T follicular helper cell (primary cell): ENCODE measurements at regions not wholly inside any gene's neighbourhood (a gene's known extent, or its start where the extent isn't known, plus 50 kb on each side); places are given as distances from the start of the nearest gene placed in this dataset.
"Not testable (repeated sequence)": the region's sequence is repeated elsewhere in the genome, so short reads cannot be mapped to it uniquely, and the experiment has no call there.

Experiments used
- DNase-seq: peaks from one replicate; pipeline ENCODE4 v3.0.0-alpha.2; 2020; ENCODE audit warnings: low read depth

GRCh38 chr3:150357923-150358607 is 50.0 kb upstream of the TSC22D2 start:
- DNase-seq, result no peak

- DNase-seq, result no peak
These were observed 51.0 kb upstream of the TSC22D2 start for GRCh38 chr3:150357140-150357539.

- DNase-seq, result no peak
These were observed 52.5 kb upstream of the TSC22D2 start for GRCh38 chr3:150355574-150355973.

- DNase-seq, result no peak
These were observed 55.2 kb upstream of the TSC22D2 start for GRCh38 chr3:150352931-150353330.

GRCh38 chr3:150351398-150351797 is 56.7 kb upstream of the TSC22D2 start:
- DNase-seq, result no peak

GRCh38 chr3:150349314-150350097 is 58.6 kb upstream of the TSC22D2 start:
- no peak for DNase-seq

GRCh38 chr3:150348500-150348899 is 59.6 kb upstream of the TSC22D2 start:
- DNase-seq, result no peak

- no peak for DNase-seq
These were observed 60.9 kb upstream of the TSC22D2 start for GRCh38 chr3:150346981-150347863.

- no peak for DNase-seq
These were observed 61.8 kb upstream of the TSC22D2 start for GRCh38 chr3:150346266-150346665.

- no peak for DNase-seq
These were observed 63.0 kb upstream of the TSC22D2 start for GRCh38 chr3:150345021-150345538.

GRCh38 chr3:150344079-150344759 is 63.9 kb upstream of the TSC22D2 start:
- DNase-seq, result no peak

GRCh38 chr3:150342896-150343467 is 65.1 kb upstream of the TSC22D2 start:
- no peak for DNase-seq

- DNase-seq, result no peak
These were observed 66.2 kb upstream of the TSC22D2 start for GRCh38 chr3:150341891-150342290.

GRCh38 chr3:150336363-150336762 is 71.7 kb upstream of the TSC22D2 start:
- not testable (repeated sequence) for DNase-seq

- no peak for DNase-seq
These were observed 72.5 kb upstream of the TSC22D2 start for GRCh38 chr3:150335631-150336030.

GRCh38 chr3:150334974-150335373 is 73.1 kb upstream of the TSC22D2 start:
- DNase-seq, result no peak

- no peak for DNase-seq
These were observed 74.6 kb upstream of the TSC22D2 start for GRCh38 chr3:150333477-150333876.

- no peak for DNase-seq
These were observed 76.0 kb upstream of the TSC22D2 start for GRCh38 chr3:150331978-150332568.

GRCh38 chr3:150330872-150331271 is 77.2 kb upstream of the TSC22D2 start:
- DNase-seq, result no peak

- DNase-seq, result no peak
These were observed 77.9 kb upstream of the TSC22D2 start for GRCh38 chr3:150330174-150330573.

- no peak for DNase-seq
These were observed 78.7 kb upstream of the TSC22D2 start for GRCh38 chr3:150329408-150329807.
